ENCODE measurements at regions not wholly inside any gene's neighbourhood (a gene's known extent, or its start where the extent isn't known, plus 50 kb on each side); places are given as distances from the start of the nearest gene placed in this dataset.

- TF ChIP-seq REST (IDR thresholded peaks at IDR 0.05; ENCODE audit: borderline replicate concordance) (no peak), CTCF (IDR thresholded peaks at IDR 0.05; ENCODE audit: poor library complexity, severe bottlenecking) (no peak), RAD21 (conservative IDR thresholded peaks at IDR 0.05) (no peak), POLR2AphosphoS5 (IDR thresholded peaks at IDR 0.05) (no peak), TAF1 (IDR thresholded peaks at IDR 0.05; ENCODE audit: low read depth) (no peak)
Measured at GRCh38 chr4:111836601-111837000, 308.7 kb upstream of the FAM241A start.
